Peyer's patch (tissue), 4 donors: ENCODE measurements at regions not wholly inside any gene's neighbourhood (a gene's known extent, or its start where the extent isn't known, plus 50 kb on each side); places are given as distances from the start of the nearest gene placed in this dataset.
"Not testable (repeated sequence)": the region's sequence is repeated elsewhere in the genome, so short reads cannot be mapped to it uniquely, and the experiment has no call there.

Experiments used
- CTCF ChIP-seq, 6 experiments: fragments of 450-650 bp in 4 of 6; fragments of 200-600 bp in 2 of 6; sonication (generic) in 1 of 6; IDR thresholded peaks; one replicate each; pipeline ENCODE4 v1.5.1; 2017 to 2019; ENCODE audit warnings: antibody characterized with exemption in 6 of 6, mild to moderate bottlenecking in 3 of 6, moderate library complexity in 1 of 6
- POLR2A ChIP-seq, 2 donors: fragments of 450-650 bp; IDR thresholded peaks; one replicate each; pipeline ENCODE4 v1.5.1; 2017; ENCODE audit warnings: antibody characterized with exemption in 2 of 2, mild to moderate bottlenecking in 2 of 2, moderate library complexity in 2 of 2

- not testable (repeated sequence) for TF ChIP-seq POLR2A, CTCF (IDR thresholded peaks at IDR 0.05)
These were observed 722.9 kb downstream of the NTRK3 start for GRCh38 chr15:87533637-87534036.
